HT-29 (cell line): ENCODE measurements at regions not wholly inside any gene's neighbourhood (a gene's known extent, or its start where the extent isn't known, plus 50 kb on each side); places are given as distances from the start of the nearest gene placed in this dataset.

Source experiments
- DNase-seq: peaks from one replicate; pipeline ENCODE4 v3.0.0-alpha.2; 2015; ENCODE audit warnings: low spot score

- no peak for DNase-seq
These were observed 138.2 kb upstream of the COX10 start for GRCh38 chr17:13931111-13931526.

GRCh38 chr17:13931800-13932460, 137.4 kb upstream of the COX10 start:
- DNase-seq, result no peak

GRCh38 chr17:13933441-13934276, 135.6 kb upstream of the COX10 start:
- DNase-seq, result no peak

GRCh38 chr17:13939222-13939621, 130.1 kb upstream of the COX10 start:
- no peak for DNase-seq

DNA sequence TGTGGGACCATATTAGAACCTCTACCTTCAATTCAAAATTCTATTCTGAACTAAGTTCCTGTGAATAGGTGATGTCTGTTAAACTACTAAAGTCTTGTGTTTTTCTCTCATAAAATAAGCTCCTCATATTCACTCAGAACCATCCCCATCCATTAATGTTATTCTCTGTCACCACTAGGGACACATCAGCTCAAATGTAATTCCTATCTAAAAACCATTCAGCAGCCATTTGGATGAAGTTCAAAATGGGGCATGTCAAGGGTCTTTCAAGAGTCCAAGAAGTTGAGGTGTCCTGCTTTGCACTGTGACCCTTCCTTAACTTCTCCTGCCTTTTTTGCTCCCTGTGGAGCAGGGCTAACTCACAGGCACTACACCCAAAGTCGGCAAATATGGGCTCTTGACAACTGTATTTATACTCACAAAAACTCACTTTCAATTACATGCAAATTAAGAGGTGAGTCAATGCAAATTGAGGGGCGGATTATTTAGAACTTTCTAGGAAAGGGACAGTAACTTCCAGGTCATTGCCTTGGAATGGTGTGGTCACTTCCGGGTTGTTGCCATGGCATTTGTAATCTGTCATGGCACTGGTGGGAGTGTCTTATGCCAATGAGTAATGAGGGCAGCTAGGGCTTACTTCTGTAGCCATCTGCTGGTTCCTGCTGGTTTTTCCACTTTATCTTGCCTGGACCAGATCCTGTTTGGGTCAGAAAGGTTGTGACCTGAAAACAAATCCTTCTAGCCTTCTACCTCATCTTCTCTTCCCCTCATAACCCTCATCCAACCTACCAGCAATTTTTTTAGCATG, 128.2 kb upstream of the COX10 start:
- peak; percentile 18 for DNase-seq

DNA sequence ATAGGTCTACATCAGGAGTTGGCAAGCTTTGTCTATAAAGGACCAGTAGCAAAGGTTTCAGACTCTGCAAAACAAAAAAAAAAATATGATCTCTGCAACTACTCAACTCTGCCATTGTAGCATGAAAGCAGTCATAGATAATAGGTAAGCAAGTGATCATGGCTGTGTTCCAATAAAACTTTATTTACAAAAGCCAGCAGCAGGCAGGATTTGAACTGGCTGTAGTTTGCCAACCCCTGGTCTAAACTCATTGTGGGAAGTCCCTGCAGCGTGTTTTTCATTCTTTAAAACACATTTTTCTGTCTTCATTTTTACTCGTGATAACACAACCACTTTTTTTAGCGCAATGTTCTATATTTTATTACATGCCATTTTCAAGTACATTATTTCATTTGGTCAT, 127.5 kb upstream of the COX10 start:
- no peak for DNase-seq

DNA sequence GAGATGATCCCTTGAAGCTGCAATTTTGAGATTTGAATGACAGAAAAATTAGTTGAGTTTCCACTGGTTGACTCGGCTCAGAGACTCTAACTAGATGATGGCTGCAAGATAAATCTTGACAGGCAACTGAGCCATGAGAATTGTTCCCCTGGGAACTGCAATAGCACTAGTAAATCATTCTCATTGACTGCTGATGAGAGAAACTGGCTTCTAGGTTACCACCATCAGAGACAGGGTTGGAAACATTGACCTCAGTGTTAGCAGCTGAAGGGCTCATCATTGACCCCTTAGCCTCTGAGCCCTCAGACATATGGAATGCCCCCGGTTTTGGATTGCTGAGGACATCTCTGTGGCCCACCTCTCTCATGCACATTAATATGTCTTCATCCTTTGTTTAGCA, 125.4 kb upstream of the COX10 start:
- DNase-seq, result no peak

DNA sequence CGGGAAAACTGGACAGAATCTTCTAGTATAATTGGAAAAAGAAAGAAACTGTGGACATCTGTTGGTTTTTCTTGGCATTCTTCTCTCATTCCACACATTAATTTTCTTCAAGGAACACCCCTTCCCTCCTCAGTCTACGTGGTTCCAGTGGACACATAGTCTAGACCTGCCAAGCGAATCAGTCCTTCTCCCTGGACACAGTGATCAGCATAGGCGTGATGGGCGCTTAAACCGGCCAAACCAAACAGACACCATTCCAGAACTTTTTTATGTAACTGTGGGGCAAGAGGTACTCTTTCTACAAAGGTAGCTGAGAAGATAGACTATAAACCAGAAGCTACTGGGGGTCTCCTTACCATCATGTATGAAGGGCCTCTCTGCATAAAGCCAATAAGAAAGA, 121.8 kb upstream of the COX10 start:
- no peak for DNase-seq

DNA sequence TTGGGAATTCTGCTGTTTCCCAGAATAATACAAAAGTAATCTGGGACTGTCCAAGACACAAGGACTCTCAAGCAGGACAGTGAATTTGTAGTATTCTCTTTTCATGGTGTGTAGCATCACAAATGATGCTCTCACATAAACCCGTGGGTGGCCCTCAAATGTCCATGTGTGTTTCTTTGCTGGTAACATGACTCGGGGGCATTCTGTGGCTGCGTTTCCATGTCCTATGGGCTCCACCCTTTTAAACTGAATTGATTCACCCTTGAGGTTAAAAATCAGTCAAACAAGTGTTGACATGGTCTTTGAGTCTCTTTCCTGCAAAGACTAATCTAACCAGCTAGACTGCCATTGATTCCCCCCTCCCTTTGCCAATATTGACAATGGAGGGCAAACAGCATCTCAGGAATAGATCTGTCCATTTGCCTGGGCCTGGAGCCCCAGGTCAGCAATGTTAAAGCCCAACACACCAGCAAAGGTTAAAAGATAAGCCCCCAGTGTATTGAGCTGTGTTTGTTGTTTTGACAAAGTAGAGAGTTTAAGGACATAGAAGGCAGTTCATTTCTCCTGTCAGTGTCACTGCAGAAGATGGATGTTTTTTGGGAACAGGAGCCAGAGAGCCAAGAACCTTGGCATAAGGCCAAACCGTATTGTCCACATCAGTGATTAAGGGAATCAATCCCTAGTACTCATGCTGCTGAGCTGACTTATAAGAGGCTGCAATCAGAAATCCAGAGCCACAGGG, 117.1 kb upstream of the COX10 start:
- DNase-seq, result no peak

DNA sequence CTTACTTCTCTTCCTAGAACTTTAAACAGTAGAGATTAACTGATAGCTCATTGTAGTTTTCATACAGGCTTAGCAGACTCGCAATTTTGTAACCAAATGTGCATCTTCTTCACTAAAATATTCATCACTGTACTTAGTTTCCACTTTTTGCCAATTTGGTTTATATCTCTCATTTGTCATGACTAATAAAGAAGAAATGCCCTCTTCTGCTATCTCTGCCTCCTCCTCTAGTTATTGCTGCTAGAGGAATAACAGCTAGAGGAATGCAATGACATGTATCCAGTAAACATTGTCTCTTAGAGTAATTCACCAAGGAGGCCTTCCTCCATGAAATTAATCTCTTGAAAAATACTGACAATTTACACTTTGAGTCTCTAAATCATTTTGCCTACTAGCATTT, 115.5 kb upstream of the COX10 start:
- no peak for DNase-seq

GRCh38 chr17:13957636-13958035, 111.7 kb upstream of the COX10 start:
- DNase-seq, result no peak

DNA sequence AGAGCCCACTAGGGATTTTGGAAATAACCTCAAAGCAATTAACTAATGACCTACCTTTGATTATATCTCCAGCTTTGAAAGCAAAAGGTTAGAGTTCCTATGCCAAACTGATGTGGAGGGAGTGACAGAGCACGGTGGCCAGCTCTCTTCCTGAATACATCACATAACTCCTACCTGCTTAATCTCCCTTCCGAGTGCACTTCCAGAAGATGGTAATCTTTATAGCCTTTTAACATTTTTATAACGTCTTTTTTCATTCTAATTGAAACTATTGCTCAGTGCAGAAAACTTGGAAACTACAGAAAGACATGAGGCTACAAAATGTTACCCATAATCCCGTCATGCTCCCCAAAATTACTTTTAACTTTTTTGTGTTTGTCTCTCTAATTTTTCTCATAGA, 110.5 kb upstream of the COX10 start:
- DNase-seq, result no peak

DNA sequence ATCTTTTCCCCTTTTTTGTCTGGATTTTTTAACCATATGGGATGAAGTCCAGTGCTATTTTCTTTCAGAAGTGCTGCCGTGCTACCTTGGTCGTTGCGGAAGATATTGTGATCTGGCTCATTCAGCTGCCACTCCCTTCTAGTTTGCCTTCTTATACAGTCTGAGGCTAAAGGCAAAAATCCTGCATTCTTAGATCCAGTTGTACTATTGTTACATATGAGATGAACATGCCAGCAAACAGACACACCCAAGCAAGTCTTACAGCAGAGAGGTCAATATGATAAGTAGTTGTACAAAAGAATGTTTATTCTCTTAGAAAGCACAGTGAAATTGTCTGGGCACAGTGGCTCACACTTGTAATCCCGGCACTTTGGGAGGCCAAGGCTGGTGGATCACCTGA, 108.0 kb upstream of the COX10 start:
- no peak for DNase-seq

- DNase-seq, result no peak
These were observed 106.5 kb upstream of the COX10 start for GRCh38 chr17:13962716-13963240.

DNA sequence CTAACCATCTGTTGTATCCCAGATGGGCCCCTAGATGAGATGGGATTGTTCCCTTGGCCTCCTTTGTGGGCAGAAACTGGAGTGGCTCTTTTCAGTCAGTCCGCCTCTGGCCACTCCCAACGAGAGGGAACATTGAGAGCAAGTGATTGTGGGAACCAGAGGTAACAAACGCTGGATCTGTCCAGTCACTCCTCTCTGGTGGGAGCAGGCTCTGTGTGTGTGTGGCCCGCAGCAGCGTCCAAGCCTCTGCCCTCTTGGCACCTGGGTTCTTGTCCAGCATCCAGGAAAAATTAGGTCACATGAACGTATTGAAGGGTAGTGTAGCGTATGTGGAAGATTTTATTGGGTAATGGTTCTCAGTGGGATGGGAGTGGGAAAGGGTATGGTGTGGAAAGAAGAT, 101.9 kb upstream of the COX10 start:
- DNase-seq, result no peak

- no peak for DNase-seq
These were observed 98.8 kb upstream of the COX10 start for GRCh38 chr17:13970531-13970930.

- no peak for DNase-seq
These were observed 95.2 kb upstream of the COX10 start for GRCh38 chr17:13973960-13974651.

DNA sequence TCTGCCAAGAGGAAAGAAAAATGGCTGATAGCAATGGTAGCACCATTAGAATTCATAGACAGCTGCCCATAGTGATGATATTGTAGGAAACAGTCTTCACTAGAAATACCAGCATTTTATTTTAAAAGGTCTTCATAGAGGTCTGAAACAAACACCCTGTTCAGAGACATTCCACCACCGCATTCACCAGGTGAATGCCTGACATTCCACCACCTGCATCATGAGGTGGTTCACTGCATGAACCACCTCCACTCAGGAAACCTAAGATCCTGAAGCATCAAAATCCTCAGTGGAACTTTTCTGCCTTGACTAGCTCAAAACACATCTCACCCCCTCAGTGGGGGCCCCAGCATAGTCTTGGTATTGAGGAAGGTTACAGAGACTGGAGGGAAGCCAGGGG, 91.5 kb upstream of the COX10 start:
- no peak for DNase-seq

GRCh38 chr17:13978478-13978877, 90.8 kb upstream of the COX10 start:
- no peak for DNase-seq

- DNase-seq, result no peak
These were observed 87.4 kb upstream of the COX10 start for GRCh38 chr17:13981881-13982280.

- DNase-seq, result no peak
These were observed 84.3 kb upstream of the COX10 start for GRCh38 chr17:13984956-13985355.
